COLO668 (cell line): ENCODE measurements at regions not wholly inside any gene's neighbourhood (a gene's known extent, or its start where the extent isn't known, plus 50 kb on each side); places are given as distances from the start of the nearest gene placed in this dataset.

ENCODE experiments used
- DNase-seq: peaks from one replicate; lab custom pipeline; 2025; ENCODE audit not compliant: unreplicated experiment; lab: John Stamatoyannopoulos, UW

- DNase-seq: no peak
Observed at GRCh38 chr3:180529778-180530177, 72.2 kb upstream of the TTC14 start.

GRCh38 chr3:180530276-180530675, 71.7 kb upstream of the TTC14 start:
- no peak for DNase-seq

GRCh38 chr3:180531303-180532278, 70.4 kb upstream of the TTC14 start:
- no peak for DNase-seq

DNA sequence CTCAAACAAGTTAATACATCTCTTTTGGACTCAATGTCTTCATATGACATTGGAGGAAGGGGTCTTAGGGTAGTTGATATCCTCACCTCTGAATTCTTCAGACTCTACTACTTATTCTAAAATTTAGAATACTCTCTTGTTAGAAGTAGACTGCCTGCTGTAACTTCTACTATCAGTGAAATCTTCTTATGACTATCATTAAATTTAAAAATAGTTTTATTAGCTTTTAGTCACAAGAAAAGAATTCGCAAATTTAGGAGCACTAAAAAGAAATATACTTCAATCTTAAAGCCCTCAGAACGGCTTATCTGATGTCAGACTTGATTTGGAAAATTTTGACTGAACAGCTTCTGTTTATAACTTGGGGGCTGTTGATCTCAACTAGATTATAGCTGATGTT, 67.1 kb upstream of the TTC14 start:
- DNase-seq: no peak

GRCh38 chr3:180538493-180538892, 63.5 kb upstream of the TTC14 start:
- DNase-seq: no peak

DNA sequence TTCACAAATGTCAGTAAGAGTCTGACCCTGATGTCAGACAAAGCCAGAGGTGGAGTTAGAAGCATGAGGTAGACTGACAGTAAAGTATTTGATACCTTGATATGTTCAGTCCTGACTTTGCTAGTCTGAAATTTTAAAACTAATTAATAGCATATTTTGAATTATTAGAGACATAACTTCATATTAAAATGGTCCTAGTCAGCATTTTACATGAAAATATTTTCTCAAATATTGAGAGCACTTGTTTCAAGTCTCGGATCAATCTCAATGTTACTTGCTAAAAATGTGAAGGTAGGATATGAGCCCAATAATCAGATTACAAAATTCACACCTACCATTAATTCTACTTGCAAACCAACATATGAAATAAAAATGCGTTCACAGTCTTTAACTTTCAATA, 58.1 kb upstream of the TTC14 start:
- DNase-seq: no peak

- DNase-seq: no peak
Observed at GRCh38 chr3:180546863-180547262, 55.1 kb upstream of the TTC14 start.

DNA sequence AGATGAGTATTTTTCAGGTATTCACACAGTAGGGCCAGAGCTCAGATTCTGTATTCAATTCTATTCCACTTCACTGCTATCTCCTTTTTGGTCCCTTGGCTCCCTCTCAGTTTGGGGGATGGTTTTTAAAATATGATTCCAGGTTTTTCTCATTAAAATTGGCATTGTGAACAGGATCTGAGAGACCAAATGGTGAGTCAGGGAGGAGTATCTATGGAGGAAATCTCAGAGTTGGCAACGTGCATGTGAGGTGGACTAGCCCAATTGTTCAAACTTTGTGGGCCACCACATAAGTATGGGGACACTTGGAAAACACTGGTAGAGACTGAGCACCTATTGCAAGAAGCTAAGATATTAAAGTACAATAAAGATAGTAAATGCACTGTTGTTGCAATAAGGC, 53.9 kb upstream of the TTC14 start:
- no peak for DNase-seq
